GM23248 (cell line): ENCODE measurements at regions not wholly inside any gene's neighbourhood (a gene's known extent, or its start where the extent isn't known, plus 50 kb on each side); places are given as distances from the start of the nearest gene placed in this dataset.

Experiments used
- DNase-seq: peaks from one replicate; pipeline ENCODE4 v3.0.0-alpha.2; 2015
- H2AFZ ChIP-seq: fragments of 200-600 bp; sonication (generic); 2 replicates; pipeline ENCODE4 v1.6.1; 2016; ENCODE audit warnings: antibody characterized with exemption
- H3F3A ChIP-seq: fragments of 200-600 bp; sonication (generic); 2 replicates; pipeline ENCODE4 v1.6.1; 2016; ENCODE audit warnings: mild to moderate bottlenecking, antibody characterized with exemption, mixed run types; ENCODE audit not compliant: insufficient read depth
- H3K27ac ChIP-seq: fragments of 200-600 bp; sonication (generic); 2 replicates; pipeline ENCODE4 v1.5.1; 2016; ENCODE audit warnings: mild to moderate bottlenecking
- H3K27me3 ChIP-seq: fragments of 200-600 bp; sonication (generic); replicated peaks from 2 replicates; pipeline ENCODE4 v1.6.1; 2016; ENCODE audit warnings: mild to moderate bottlenecking; ENCODE audit not compliant: insufficient read depth
- H3K36me3 ChIP-seq: fragments of 200-600 bp; sonication (generic); 2 replicates; pipeline ENCODE4 v1.6.1; 2016; ENCODE audit warnings: low read depth, mild to moderate bottlenecking
- H3K4me1 ChIP-seq: fragments of 200-600 bp; sonication (generic); 2 replicates; pipeline ENCODE4 v1.6.1; 2016; ENCODE audit warnings: mild to moderate bottlenecking; ENCODE audit not compliant: insufficient read depth
- H3K4me2 ChIP-seq: fragments of 200-600 bp; sonication (generic); one replicate; pipeline ENCODE4 v1.6.1; 2016; ENCODE audit warnings: mild to moderate bottlenecking; ENCODE audit not compliant: unreplicated experiment
- H3K4me3 ChIP-seq: fragments of 200-600 bp; sonication (generic); 2 replicates; pipeline ENCODE4 v1.5.1; 2016; ENCODE audit warnings: mild to moderate bottlenecking
- H3K79me2 ChIP-seq: fragments of 200-600 bp; sonication (generic); 2 replicates; pipeline ENCODE4 v1.6.1; 2016; ENCODE audit warnings: mild to moderate bottlenecking; ENCODE audit not compliant: insufficient read depth
- H3K9ac ChIP-seq: fragments of 200-600 bp; sonication (generic); 2 replicates; pipeline ENCODE4 v1.6.1; 2016; ENCODE audit warnings: mild to moderate bottlenecking
- H3K9me2 ChIP-seq: fragments of 200-600 bp; sonication (generic); 2 replicates; pipeline ENCODE4 v1.6.1; 2016; ENCODE audit warnings: mixed run types, mild to moderate bottlenecking, moderate library complexity; ENCODE audit not compliant: insufficient read depth
- H3K9me3 ChIP-seq: fragments of 200-600 bp; sonication (generic); one replicate; pipeline ENCODE4 v1.6.1; 2017; ENCODE audit warnings: low read depth
- H4K20me1 ChIP-seq: fragments of 200-600 bp; sonication (generic); 2 replicates; pipeline ENCODE4 v1.6.0; 2016; ENCODE audit not compliant: insufficient read depth
- EZH2 ChIP-seq: fragments of 200-600 bp; sonication (generic); IDR thresholded peaks from 2 replicates; pipeline ENCODE4 v1.6.1; 2018; ENCODE audit warnings: antibody characterized with exemption, mild to moderate bottlenecking; ENCODE audit not compliant: insufficient read depth, poor library complexity, severe bottlenecking
- EZH2phosphoT487 ChIP-seq: fragments of 200-600 bp; sonication (generic); IDR thresholded peaks from 2 replicates; pipeline ENCODE4 v1.6.1; 2018; ENCODE audit warnings: antibody characterized with exemption, moderate library complexity, mild to moderate bottlenecking, low read depth; ENCODE audit not compliant: insufficient read depth
- WGBS, 2 experiments: methylation state at CpG; one replicate each; pipeline ENCODE4 v1.1.6; 2015 to 2017; ENCODE audit warnings: low lambda C conversion rate in 2 of 2, low coverage in 1 of 2; ENCODE audit errors: missing lambda C conversion rate in 2 of 2; 5-methylcytosine and 5-hydroxymethylcytosine counted together
- in situ Hi-C: fragments of 300-500 bp; cut with MboI; formaldehyde crosslinking; loops from 2 replicates; pipeline ENCODE4 v1.15.0; 2020

DNA sequence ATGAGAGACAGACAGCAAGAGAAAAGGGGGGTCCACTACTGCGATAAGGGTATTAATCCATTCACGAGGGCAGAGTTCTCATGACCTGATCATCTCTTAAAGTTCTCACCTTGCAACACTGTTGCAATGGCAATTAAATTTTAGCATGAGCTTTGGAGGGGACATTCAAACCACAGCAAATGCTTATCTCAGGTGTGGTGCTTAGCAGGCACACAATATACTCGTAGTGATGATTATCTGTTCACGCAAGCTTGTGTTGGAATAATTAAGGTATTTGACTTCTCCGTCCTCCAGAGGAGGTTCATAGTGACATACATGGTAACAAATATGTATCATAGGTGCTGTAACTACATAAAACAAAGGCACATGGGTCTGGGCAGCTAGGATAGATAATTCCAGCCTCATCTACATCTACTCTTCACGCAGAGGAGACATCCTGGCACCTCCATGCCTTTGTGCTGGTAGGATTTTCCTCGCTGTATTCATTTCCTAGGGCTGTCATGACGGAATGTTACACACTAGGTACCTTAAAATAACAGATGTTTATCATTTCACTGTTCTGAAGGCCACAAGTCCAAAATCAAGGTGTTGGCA, 221.2 kb downstream of the RBM19 start:
- no peak for DNase-seq
- H3K27me3 ChIP-seq: peaks cover 29% of the 10 kb centered on the region
- H3K9ac ChIP-seq: no peak overlapping the region
- H2AFZ ChIP-seq: no peak overlapping the region
- H3K4me1 ChIP-seq: no peaks in the 10 kb centered on the region
- H4K20me1 ChIP-seq: no peaks in the 10 kb centered on the region
- H3K36me3 ChIP-seq: no peaks in the 10 kb centered on the region
- H3K9me3 ChIP-seq: no peaks in the 10 kb centered on the region
- no peaks in the 10 kb centered on the region for H3K79me2 ChIP-seq
- H3F3A ChIP-seq: no peaks in the 10 kb centered on the region
- H3K27ac ChIP-seq: no peak overlapping the region
- 32 to 33% methylated on average over 8 of the region's 8 CpGs for WGBS, 2 experiments
- no peak overlapping the region for H3K4me3 ChIP-seq
- in situ Hi-C loops: no loop called here
- TF ChIP-seq EZH2phosphoT487 (no peak), EZH2 (no peak)
- no peak overlapping the region for H3K4me2 ChIP-seq
- H3K9me2 ChIP-seq: no peaks in the 10 kb centered on the region

GRCh38 chr12:113742801-113743200, 223.3 kb downstream of the RBM19 start:
- H3F3A ChIP-seq: no peaks in the 10 kb centered on the region
- H3K4me1 ChIP-seq: no peaks in the 10 kb centered on the region
- no peaks in the 10 kb centered on the region for H3K36me3 ChIP-seq
- no peak overlapping the region for H3K9ac ChIP-seq
- H3K27me3 ChIP-seq: peaks cover 29% of the 10 kb centered on the region
- no peak overlapping the region for H3K4me2 ChIP-seq
- WGBS, 2 experiments: 57 to 61% methylated on average over 8 of the region's 8 CpGs
- no peaks in the 10 kb centered on the region for H4K20me1 ChIP-seq
- no peaks in the 10 kb centered on the region for H3K9me2 ChIP-seq
- H3K27ac ChIP-seq: no peak overlapping the region
- H2AFZ ChIP-seq: no peak overlapping the region
- no peak for DNase-seq
- no peaks in the 10 kb centered on the region for H3K79me2 ChIP-seq
- no peak for TF ChIP-seq EZH2
- no peak for TF ChIP-seq EZH2phosphoT487
- in situ Hi-C loops: no loop called here
- no peaks in the 10 kb centered on the region for H3K9me3 ChIP-seq
- H3K4me3 ChIP-seq: no peak overlapping the region

DNA sequence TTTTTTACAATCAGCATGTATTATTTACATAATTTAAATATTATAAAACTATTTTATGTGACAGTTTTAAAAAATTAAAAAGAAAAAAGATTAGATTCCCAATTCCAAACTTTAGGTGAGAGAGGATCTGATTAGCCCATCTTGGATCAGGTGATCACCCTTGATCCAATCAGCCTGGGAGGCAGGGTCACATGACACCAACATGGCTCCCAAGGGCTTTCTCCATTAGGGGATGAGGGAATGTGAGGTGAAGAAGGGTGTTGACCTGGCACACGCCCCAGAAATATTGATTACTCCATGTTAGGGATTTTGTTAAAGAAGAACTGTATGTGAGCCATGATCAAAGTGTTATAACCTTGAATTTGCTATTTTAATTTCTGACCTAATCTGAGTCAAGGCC, 225.4 kb downstream of the RBM19 start:
- no peak for DNase-seq
- no peak overlapping the region for H3K4me3 ChIP-seq
- H3K4me2 ChIP-seq: no peak overlapping the region
- no peaks in the 10 kb centered on the region for H3F3A ChIP-seq
- WGBS, 2 experiments: 6 to 7% methylated on average over 1 of the region's 1 CpG
- H3K79me2 ChIP-seq: no peaks in the 10 kb centered on the region
- no peaks in the 10 kb centered on the region for H3K4me1 ChIP-seq
- H3K9me3 ChIP-seq: no peaks in the 10 kb centered on the region
- no peak overlapping the region for H3K9ac ChIP-seq
- in situ Hi-C loops: no loop called here
- TF ChIP-seq EZH2phosphoT487: no peak
- no peak for TF ChIP-seq EZH2
- peaks cover 33% of the 10 kb centered on the region for H3K27me3 ChIP-seq
- no peaks in the 10 kb centered on the region for H3K36me3 ChIP-seq
- no peaks in the 10 kb centered on the region for H4K20me1 ChIP-seq
- no peaks in the 10 kb centered on the region for H3K9me2 ChIP-seq
- no peak overlapping the region for H2AFZ ChIP-seq
- no peak overlapping the region for H3K27ac ChIP-seq

GRCh38 chr12:113735131-113735530, 231.0 kb downstream of the RBM19 start:
- Histone ChIP-seq H3K27ac (no peak overlapping the region), H3K27me3 (peaks cover 18% of the 10 kb centered on the region; the same call in 1 of the 2 replicates), H3F3A (no peaks in the 10 kb centered on the region), H3K9ac (no peak overlapping the region), H4K20me1 (no peaks in the 10 kb centered on the region), H3K79me2 (no peaks in the 10 kb centered on the region), H3K4me2 (no peak overlapping the region), H2AFZ (no peak overlapping the region), H3K9me3 (no peaks in the 10 kb centered on the region), H3K4me1 (no peaks in the 10 kb centered on the region), H3K4me3 (no peak overlapping the region), H3K9me2 (no peaks in the 10 kb centered on the region), H3K36me3 (no peaks in the 10 kb centered on the region)
- in situ Hi-C loops: no loop called here
- 9 to 18% methylated on average over 17 of the region's 17 CpGs for WGBS, 2 experiments
- TF ChIP-seq EZH2: no peak
- no peak for TF ChIP-seq EZH2phosphoT487
- DNase-seq: no peak

DNA sequence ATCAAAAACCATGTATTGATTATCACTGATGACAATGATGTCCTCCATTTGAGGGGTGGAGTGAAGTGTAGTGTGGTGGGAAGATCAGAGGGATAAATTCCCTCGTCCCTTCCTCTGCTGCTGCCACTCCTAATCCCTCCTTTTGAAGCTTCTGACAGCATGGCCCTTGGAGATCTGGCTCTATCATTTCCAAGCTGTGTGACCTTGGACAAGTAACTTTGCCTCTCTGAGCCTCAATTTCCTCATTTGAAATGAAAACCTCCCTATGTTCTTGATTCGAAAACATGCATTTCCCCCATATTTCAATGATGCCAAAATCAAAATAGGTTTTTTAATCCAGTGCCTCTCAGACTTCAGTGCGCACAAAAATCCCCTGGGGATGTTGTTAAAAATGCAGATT, 231.6 kb downstream of the RBM19 start:
- Histone ChIP-seq H3K4me2 (no peak overlapping the region), H3K9me2 (no peaks in the 10 kb centered on the region), H3K79me2 (no peaks in the 10 kb centered on the region), H3F3A (no peaks in the 10 kb centered on the region), H3K4me1 (no peaks in the 10 kb centered on the region), H3K9ac (no peak overlapping the region), H4K20me1 (no peaks in the 10 kb centered on the region), H3K36me3 (no peaks in the 10 kb centered on the region), H3K27ac (no peak overlapping the region), H3K4me3 (no peak overlapping the region), H3K9me3 (no peaks in the 10 kb centered on the region), H2AFZ (no peak overlapping the region), H3K27me3 (peaks cover 18% of the 10 kb centered on the region; the same call in 1 of the 2 replicates)
- TF ChIP-seq EZH2phosphoT487 (no peak), EZH2 (no peak)
- DNase-seq: no peak
- 22 to 25% methylated on average over 3 of the region's 3 CpGs for WGBS, 2 experiments
- in situ Hi-C loops: no loop called here
